Endothelial cell of umbilical vein (primary cell): ENCODE measurements at regions not wholly inside any gene's neighbourhood (a gene's known extent, or its start where the extent isn't known, plus 50 kb on each side); places are given as distances from the start of the nearest gene placed in this dataset.

Source experiments
- BruUV-seq: library from RNA; stranded (reverse); fragments of 400-500 nt; replicated peaks from 2 replicates; lab custom pipeline; 2021; lab: Mats Ljungman, UMichigan
- CTCF ChIA-PET: fragments of 300-600, 350-600 bp; sonication (Branson Sonifier 250); formaldehyde crosslinking; loops from one replicate; lab custom pipeline; 2021; ENCODE audit warnings: antibody characterized with exemption, inconsistent platforms; lab: Charles Lee
- POLR2A ChIA-PET: fragments of 300-600, 350-600 bp; sonication (Branson Sonifier 250); formaldehyde crosslinking; loops from one replicate; lab custom pipeline; 2021; ENCODE audit warnings: antibody characterized with exemption, inconsistent platforms; lab: Charles Lee
- DNase-seq: peaks from one replicate; pipeline ENCODE4 v3.0.0-alpha.2; 2011; ENCODE audit warnings: low read depth, low spot score
- FAIRE-seq: peaks from 2 replicates; lab custom pipeline; 2011; peaks lifted over from hg19 to GRCh38; lab: Jason Lieb, UNC
- H2AFZ ChIP-seq: 2 replicates; pipeline ENCODE4 v1.6.0; 2012; ENCODE audit warnings: low read depth, low read length, control low read depth, inconsistent platforms
- H3K27ac ChIP-seq: 2 replicates; pipeline ENCODE4 v1.5.1; 2011; ENCODE audit warnings: low read depth, mild to moderate bottlenecking, control low read depth, low read length, moderate library complexity; ENCODE audit not compliant: insufficient read depth
- H3K27me3 ChIP-seq, 2 experiments: 2 replicates each; pipeline versions ENCODE4 v1.6.0 to v1.6.1; 2011; ENCODE audit warnings: low read length in 2 of 2, mixed read lengths in 1 of 2; ENCODE audit not compliant: control insufficient read depth in 2 of 2, insufficient read depth in 2 of 2
- H3K36me3 ChIP-seq, 2 experiments: 2 replicates in 1 of 2; 3 replicates in 1 of 2; pipeline ENCODE4 v1.5.1; 2011; ENCODE audit warnings: low read length in 2 of 2, mild to moderate bottlenecking in 1 of 2, moderate library complexity in 1 of 2; ENCODE audit not compliant: control insufficient read depth in 2 of 2, insufficient read depth in 2 of 2; ENCODE audit errors: extremely low read depth in 1 of 2
- H3K4me1 ChIP-seq: 3 replicates; pipeline ENCODE4 v1.5.1; 2011; ENCODE audit warnings: mild to moderate bottlenecking, low read length; ENCODE audit not compliant: control insufficient read depth, insufficient read depth; ENCODE audit errors: extremely low read depth
- H3K4me2 ChIP-seq: 2 replicates; pipeline ENCODE4 v1.6.1; 2011; ENCODE audit warnings: low read length, control low read depth, mixed read lengths; ENCODE audit not compliant: insufficient read depth
- H3K4me3 ChIP-seq, 3 experiments: fragments of 200-600 bp in 1 of 3; sonication (generic), shearing (Covaris generic) in 1 of 3; replicated peaks in 1 of 3; 2 replicates each; pipeline ENCODE4 v1.5.1; 2011 to 2016; ENCODE audit warnings: control low read depth in 3 of 3, low read length in 3 of 3, mild to moderate bottlenecking in 2 of 3, inconsistent platforms in 1 of 3, low read depth in 1 of 3, moderate library complexity in 1 of 3; ENCODE audit not compliant: insufficient read depth in 1 of 3
- H3K79me2 ChIP-seq: 2 replicates; pipeline ENCODE4 v1.6.0; 2012; ENCODE audit warnings: low read length, inconsistent platforms; ENCODE audit not compliant: control insufficient read depth, insufficient read depth
- H3K9ac ChIP-seq: replicated peaks from 2 replicates; pipeline ENCODE3; 2011; ENCODE audit warnings: low read length, control low read depth; ENCODE audit not compliant: insufficient read depth; ENCODE audit errors: extremely low read depth
- H3K9me1 ChIP-seq: replicated peaks from 3 replicates; pipeline ENCODE4 v1.6.0; 2011; ENCODE audit warnings: mild to moderate bottlenecking, low read length; ENCODE audit not compliant: control insufficient read depth, insufficient read depth; ENCODE audit errors: extremely low read depth
- H3K9me3 ChIP-seq: replicated peaks from 2 replicates; pipeline ENCODE4 v1.5.1; 2012; ENCODE audit warnings: low read length, inconsistent platforms; ENCODE audit not compliant: control insufficient read depth, insufficient read depth
- H4K20me1 ChIP-seq: replicated peaks from 2 replicates; pipeline ENCODE3; 2011; ENCODE audit warnings: mild to moderate bottlenecking, low read length; ENCODE audit not compliant: control insufficient read depth, insufficient read depth; ENCODE audit errors: extremely low read depth
- EZH2 ChIP-seq: IDR thresholded peaks from 2 replicates; pipeline ENCODE4 v1.6.1; 2012; ENCODE audit warnings: borderline replicate concordance, low read depth, mild to moderate bottlenecking, moderate library complexity, low read length, inconsistent platforms; ENCODE audit not compliant: severe bottlenecking
- FOS ChIP-seq: IDR thresholded peaks from 2 replicates; pipeline ENCODE4 v1.6.1; 2011; ENCODE audit warnings: mild to moderate bottlenecking, low read length, moderate library complexity, borderline replicate concordance; ENCODE audit not compliant: insufficient read depth
- GATA2 ChIP-seq: IDR thresholded peaks from 2 replicates; pipeline ENCODE4 v1.7.0; 2011; ENCODE audit warnings: low read depth, mild to moderate bottlenecking, moderate library complexity, mixed read lengths, low read length; ENCODE audit not compliant: insufficient read length, insufficient read depth
- JUN ChIP-seq: IDR thresholded peaks from 2 replicates; pipeline ENCODE4 v1.6.1; 2011; ENCODE audit warnings: borderline replicate concordance, low read depth; ENCODE audit not compliant: insufficient read length, insufficient read depth
- MYC ChIP-seq: IDR thresholded peaks from one replicate; pipeline ENCODE4 v1.6.1; 2011; ENCODE audit warnings: mild to moderate bottlenecking, low read depth, low read length
- POLR2A ChIP-seq: IDR thresholded peaks from 2 replicates; pipeline ENCODE4 v1.6.1; 2012; ENCODE audit warnings: low read depth, mild to moderate bottlenecking, control low read depth, low read length
- POLR2AphosphoS5 ChIP-seq: IDR thresholded peaks from 2 replicates; pipeline ENCODE4 v1.6.1; 2012; ENCODE audit warnings: low read depth, mild to moderate bottlenecking, control low read depth, low read length, moderate library complexity; ENCODE audit not compliant: insufficient read depth
- dilution Hi-C: fragments of 300-500 bp; cut with MboI; formaldehyde crosslinking; loops from one replicate; pipeline ENCODE4 v1.15.0; 2019; ENCODE audit warnings: low sequenced_read_pairs; ENCODE audit not compliant: extremely low pct_ligation_motif_present
- intact Hi-C: fragments of 100-400 bp; cut with micrococcal nuclease; formaldehyde crosslinking; loops from one replicate; pipeline ENCODE4 v1.10.0; 2022
- TF ChIP-seq, protein P1 (sequence below), 2 donors: IDR thresholded peaks; 1 replicate in 1 of 2; 2 replicates in 1 of 2; pipeline ENCODE4 v1.5.1; 2011; ENCODE audit warnings: low read length in 2 of 2, mild to moderate bottlenecking in 2 of 2, moderate library complexity in 2 of 2, control low read depth in 1 of 2, inconsistent platforms in 1 of 2, low read depth in 1 of 2; ENCODE audit not compliant: insufficient read depth in 1 of 2; ENCODE audit errors: extremely low read depth in 1 of 2
- TF ChIP-seq, protein P2 (sequence below): IDR thresholded peaks from 2 replicates; pipeline ENCODE4 v1.6.1; 2011; ENCODE audit not compliant: insufficient read depth, insufficient read length

DNA sequence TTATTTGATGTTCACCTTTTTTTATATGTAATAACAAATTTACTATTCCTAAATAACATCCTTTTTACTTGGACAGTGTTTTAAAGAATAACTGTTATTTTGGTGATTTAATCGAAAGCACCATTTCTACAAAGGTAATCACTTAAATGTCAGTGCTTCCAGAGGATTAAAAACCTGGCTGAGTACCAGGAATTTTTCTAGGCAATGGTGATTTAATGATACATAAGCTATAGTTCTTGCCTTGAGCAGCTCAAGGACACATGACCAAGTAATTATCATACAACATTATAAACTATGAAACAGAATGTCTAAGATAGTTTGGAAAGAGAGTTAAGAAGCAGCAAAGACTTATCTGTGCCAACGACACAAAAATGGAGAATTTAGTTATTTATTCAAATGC, 1291.9 kb upstream of the TENM3 start:
- FAIRE-seq (no peak), DNase-seq (no peak)
- Histone ChIP-seq H4K20me1 (no peaks in the 10 kb centered on the region), H3K27ac (no peak overlapping the region), H3K4me1 (no peaks in the 10 kb centered on the region), H3K36me3 (no peaks in the 10 kb centered on the region), H2AFZ (no peak overlapping the region), H3K79me2 (no peaks in the 10 kb centered on the region), H3K9ac (no peak overlapping the region), H3K9me3 (peaks cover 1% of the 10 kb centered on the region), H3K27me3 (no peaks in the 10 kb centered on the region), H3K9me1 (no peaks in the 10 kb centered on the region), H3K4me3 (no peak overlapping the region), H3K4me2 (no peak overlapping the region)
- POLR2A ChIA-PET = no interaction called here
- BruUV-seq = no TSS peak
- intact Hi-C loops (no loop called here), dilution Hi-C loops (no loop called here)
- CTCF ChIA-PET = no interaction called here
- no peak for TF ChIP-seq MYC
- no peak for TF ChIP-seq EZH2
- TF ChIP-seq JUN = no peak
- TF ChIP-seq POLR2A = no peak
- TF ChIP-seq, protein P1, sequence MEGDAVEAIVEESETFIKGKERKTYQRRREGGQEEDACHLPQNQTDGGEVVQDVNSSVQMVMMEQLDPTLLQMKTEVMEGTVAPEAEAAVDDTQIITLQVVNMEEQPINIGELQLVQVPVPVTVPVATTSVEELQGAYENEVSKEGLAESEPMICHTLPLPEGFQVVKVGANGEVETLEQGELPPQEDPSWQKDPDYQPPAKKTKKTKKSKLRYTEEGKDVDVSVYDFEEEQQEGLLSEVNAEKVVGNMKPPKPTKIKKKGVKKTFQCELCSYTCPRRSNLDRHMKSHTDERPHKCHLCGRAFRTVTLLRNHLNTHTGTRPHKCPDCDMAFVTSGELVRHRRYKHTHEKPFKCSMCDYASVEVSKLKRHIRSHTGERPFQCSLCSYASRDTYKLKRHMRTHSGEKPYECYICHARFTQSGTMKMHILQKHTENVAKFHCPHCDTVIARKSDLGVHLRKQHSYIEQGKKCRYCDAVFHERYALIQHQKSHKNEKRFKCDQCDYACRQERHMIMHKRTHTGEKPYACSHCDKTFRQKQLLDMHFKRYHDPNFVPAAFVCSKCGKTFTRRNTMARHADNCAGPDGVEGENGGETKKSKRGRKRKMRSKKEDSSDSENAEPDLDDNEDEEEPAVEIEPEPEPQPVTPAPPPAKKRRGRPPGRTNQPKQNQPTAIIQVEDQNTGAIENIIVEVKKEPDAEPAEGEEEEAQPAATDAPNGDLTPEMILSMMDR (IDR thresholded peaks at IDR 0.05; ENCODE audit: extremely low read depth in 1 of 2, insufficient read depth in 1 of 2, low read depth in 1 of 2, low read length in 2 of 2) = no peak
- no peak for TF ChIP-seq POLR2AphosphoS5
- no peak for TF ChIP-seq FOS
- no peak for TF ChIP-seq GATA2
- TF ChIP-seq, protein P2, sequence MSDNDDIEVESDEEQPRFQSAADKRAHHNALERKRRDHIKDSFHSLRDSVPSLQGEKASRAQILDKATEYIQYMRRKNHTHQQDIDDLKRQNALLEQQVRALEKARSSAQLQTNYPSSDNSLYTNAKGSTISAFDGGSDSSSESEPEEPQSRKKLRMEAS = no peak
